ENCODE measurements at regions not wholly inside any gene's neighbourhood (a gene's known extent, or its start where the extent isn't known, plus 50 kb on each side); places are given as distances from the start of the nearest gene placed in this dataset.

GRCh38 chr12:115737895-115738294 is 539.6 kb downstream of the MED13L start:
- TF ChIP-seq ARNTL (CRISPR knock-in tag; IDR thresholded peaks at IDR 0.05; ENCODE audit: borderline replicate concordance, low read depth) (no peak), ZNF8 (CRISPR knock-in tag; IDR thresholded peaks at IDR 0.05) (no peak), ZC3H10 (CRISPR knock-in tag; IDR thresholded peaks at IDR 0.05) (no peak), ZFP30 (CRISPR knock-in tag; IDR thresholded peaks at IDR 0.05) (no peak), SNAI2 (CRISPR knock-in tag; IDR thresholded peaks at IDR 0.05) (no peak)
- TF ChIP-seq, protein P1, sequence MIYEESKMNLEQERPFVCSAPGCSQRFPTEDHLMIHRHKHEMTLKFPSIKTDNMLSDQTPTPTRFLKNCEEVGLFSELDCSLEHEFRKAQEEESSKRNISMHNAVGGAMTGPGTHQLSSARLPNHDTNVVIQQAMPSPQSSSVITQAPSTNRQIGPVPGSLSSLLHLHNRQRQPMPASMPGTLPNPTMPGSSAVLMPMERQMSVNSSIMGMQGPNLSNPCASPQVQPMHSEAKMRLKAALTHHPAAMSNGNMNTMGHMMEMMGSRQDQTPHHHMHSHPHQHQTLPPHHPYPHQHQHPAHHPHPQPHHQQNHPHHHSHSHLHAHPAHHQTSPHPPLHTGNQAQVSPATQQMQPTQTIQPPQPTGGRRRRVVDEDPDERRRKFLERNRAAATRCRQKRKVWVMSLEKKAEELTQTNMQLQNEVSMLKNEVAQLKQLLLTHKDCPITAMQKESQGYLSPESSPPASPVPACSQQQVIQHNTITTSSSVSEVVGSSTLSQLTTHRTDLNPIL (CRISPR knock-in tag; IDR thresholded peaks at IDR 0.05; ENCODE audit: low read depth), result no peak
